ENCODE measurements at regions not wholly inside any gene's neighbourhood (a gene's known extent, or its start where the extent isn't known, plus 50 kb on each side); places are given as distances from the start of the nearest gene placed in this dataset.

DNA sequence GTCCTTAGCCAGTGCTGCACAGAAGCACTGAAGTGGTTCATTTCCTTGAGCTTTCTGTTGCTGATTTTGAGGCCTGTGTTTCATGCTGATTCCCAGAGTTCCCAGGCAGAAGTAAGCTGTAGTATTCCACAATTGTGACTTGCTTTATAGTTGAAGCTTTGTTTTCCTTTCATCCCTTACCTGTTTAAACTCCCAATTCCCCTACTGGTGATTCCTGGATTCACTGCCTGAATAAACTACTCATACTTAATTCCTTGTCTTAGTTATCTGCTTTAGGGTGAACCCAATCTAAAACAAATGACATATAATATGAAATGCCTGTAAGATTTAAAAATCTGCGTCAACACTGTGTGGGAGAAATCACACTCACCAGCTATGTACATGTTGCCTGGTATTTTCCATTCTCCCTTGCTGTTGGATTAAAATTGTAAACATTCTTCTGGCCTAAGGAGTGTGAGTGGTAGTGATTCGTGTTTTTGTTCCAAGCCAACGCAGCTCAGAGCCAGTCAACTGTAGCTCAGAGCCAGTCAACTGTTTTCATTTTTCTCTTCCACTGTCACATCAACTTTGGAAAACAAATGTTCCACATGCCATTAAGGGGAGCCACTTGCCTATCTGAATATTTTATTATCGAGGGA, 879.4 kb downstream of the MRPL39 start:
- WGBS (ENCODE audit: insufficient coverage, low lambda C conversion rate) = 50% methylated on average over 2 of the region's 4 CpGs
- Histone ChIP-seq H3K36me3 (ENCODE audit: control insufficient read depth, insufficient read depth, low read length) (no peaks in the 10 kb centered on the region), H3K9me3 (ENCODE audit: control insufficient read depth, low read depth, low read length) (no peaks in the 10 kb centered on the region), H3K4me3 (ENCODE audit: low read length) (no peak overlapping the region), H3K27ac (ENCODE audit: low read length) (no peak overlapping the region), H3K27me3 (ENCODE audit: control insufficient read depth, insufficient read depth, low read length) (no peaks in the 10 kb centered on the region), H3K4me1 (ENCODE audit: control insufficient read depth, insufficient read depth, low read length) (no peaks in the 10 kb centered on the region)
- DNase-seq = no peak

DNA sequence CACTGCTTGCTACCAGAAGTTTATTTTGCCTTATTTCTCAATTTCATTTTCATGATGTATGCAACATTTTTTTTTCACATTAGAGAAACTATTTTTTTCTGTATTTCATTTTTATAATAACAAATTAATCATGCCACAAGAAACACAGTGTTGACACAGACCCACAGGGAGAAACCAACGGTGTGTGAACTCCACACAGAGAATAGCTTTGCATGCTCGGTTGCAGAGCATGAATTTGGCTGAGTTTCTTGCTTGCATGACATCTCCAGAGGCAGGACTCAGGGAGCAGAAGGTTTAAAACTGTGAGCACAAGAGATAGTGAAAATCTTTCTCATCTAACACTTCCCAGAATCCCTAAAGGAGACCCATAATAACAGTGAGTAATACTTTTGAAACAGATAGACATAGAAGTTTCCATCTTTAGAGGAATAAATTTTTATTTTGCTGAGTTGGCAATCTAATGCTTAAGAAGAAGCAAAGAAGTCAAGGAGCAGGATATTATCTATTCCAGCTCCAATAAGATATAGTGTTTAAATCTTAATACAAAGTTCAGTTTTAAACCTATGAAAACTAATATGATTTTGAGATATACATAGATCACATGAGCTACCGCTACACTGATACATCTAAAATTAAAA, 890.9 kb downstream of the MRPL39 start:
- Histone ChIP-seq H3K4me1 (ENCODE audit: control insufficient read depth, insufficient read depth, low read length) (no peaks in the 10 kb centered on the region), H3K27me3 (ENCODE audit: control insufficient read depth, insufficient read depth, low read length) (no peaks in the 10 kb centered on the region), H3K36me3 (ENCODE audit: control insufficient read depth, insufficient read depth, low read length) (no peaks in the 10 kb centered on the region), H3K4me3 (ENCODE audit: low read length) (no peak overlapping the region), H3K27ac (ENCODE audit: low read length) (no peak overlapping the region), H3K9me3 (ENCODE audit: control insufficient read depth, low read depth, low read length) (no peaks in the 10 kb centered on the region)
- 91% methylated on average over 1 of the region's 3 CpGs for WGBS (ENCODE audit: insufficient coverage, low lambda C conversion rate)
- no peak for DNase-seq

DNA sequence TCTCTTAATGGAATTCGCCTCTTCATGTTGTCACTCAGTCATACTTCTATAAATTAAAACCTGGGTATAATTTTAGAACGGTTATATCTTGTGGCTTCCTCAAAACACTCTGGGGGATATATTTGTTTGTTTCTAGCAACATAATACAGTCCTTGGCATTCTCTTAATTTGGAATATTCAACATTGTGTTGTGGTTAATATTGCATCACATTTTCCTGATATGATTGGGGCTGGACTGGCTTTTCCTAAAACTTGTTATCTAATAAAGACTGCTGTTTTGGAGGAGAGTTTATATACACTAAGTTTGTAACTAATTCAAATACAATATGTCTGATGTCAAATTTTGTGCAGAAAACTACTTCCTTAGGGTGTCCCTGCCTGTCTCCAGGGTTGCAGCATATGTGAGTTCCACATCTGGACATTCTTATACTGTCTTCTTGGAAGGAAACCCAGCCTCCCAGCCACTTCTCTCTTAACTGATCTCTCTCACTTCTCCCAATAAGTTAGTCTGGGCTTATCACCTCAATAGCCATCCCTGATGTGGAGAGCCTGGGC, 892.6 kb downstream of the MRPL39 start:
- no peak for DNase-seq
- Histone ChIP-seq H3K36me3 (ENCODE audit: control insufficient read depth, insufficient read depth, low read length) (no peaks in the 10 kb centered on the region), H3K27ac (ENCODE audit: low read length) (no peak overlapping the region), H3K27me3 (ENCODE audit: control insufficient read depth, insufficient read depth, low read length) (no peaks in the 10 kb centered on the region), H3K9me3 (ENCODE audit: control insufficient read depth, low read depth, low read length) (no peaks in the 10 kb centered on the region), H3K4me1 (ENCODE audit: control insufficient read depth, insufficient read depth, low read length) (no peaks in the 10 kb centered on the region), H3K4me3 (ENCODE audit: low read length) (no peak overlapping the region)
- WGBS (ENCODE audit: insufficient coverage, low lambda C conversion rate) = 60% methylated on average over 1 of the region's 2 CpGs

DNA sequence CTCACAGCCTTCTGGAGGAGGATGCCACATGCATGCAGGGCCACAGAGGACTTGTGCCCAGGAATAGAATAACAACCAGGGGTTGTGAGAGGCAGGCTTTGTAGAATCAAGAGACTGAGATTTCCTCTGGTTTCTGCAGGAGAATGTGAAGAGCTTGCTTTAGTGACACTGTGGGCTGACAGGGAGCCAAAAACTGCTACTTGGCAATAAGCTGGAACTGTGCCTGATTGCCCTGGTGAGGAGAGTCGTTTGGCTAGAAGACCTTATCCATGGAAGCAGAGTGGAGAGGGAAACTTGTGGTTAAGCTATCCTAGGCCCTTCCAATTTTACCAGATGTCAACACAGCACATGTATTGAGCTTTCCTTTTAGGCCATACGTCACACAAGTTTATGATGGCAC, 902.1 kb downstream of the MRPL39 start:
- Histone ChIP-seq H3K27me3 (ENCODE audit: control insufficient read depth, insufficient read depth, low read length) (no peaks in the 10 kb centered on the region), H3K4me3 (ENCODE audit: low read length) (no peak overlapping the region), H3K4me1 (ENCODE audit: control insufficient read depth, insufficient read depth, low read length) (no peaks in the 10 kb centered on the region), H3K27ac (ENCODE audit: low read length) (no peak overlapping the region), H3K36me3 (ENCODE audit: control insufficient read depth, insufficient read depth, low read length) (no peaks in the 10 kb centered on the region), H3K9me3 (ENCODE audit: control insufficient read depth, low read depth, low read length) (no peaks in the 10 kb centered on the region)
- WGBS (ENCODE audit: insufficient coverage, low lambda C conversion rate) = 80% methylated on average over 1 of the region's 2 CpGs
- DNase-seq = no peak

DNA sequence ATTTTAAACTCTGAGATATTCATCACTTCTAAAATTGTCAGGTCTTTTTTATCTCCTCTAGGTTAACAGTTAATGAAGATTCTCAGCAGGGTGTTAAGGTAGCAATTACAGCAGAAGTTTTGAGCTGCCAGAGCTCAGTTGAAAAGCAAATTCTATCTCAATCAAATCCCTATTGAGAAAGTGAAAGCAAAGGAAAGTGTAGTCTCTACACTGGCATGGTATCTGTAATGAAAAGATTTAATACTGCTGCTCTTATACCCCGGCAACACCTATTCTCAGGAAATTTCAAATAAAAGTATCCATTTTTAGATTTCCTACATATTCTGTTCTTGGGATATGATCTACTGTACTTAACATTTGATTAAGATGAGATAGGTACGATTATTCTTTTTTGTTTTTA, 913.5 kb downstream of the MRPL39 start:
- WGBS (ENCODE audit: insufficient coverage, low lambda C conversion rate) = 100% methylated on average over 2 of the region's 2 CpGs

DNA sequence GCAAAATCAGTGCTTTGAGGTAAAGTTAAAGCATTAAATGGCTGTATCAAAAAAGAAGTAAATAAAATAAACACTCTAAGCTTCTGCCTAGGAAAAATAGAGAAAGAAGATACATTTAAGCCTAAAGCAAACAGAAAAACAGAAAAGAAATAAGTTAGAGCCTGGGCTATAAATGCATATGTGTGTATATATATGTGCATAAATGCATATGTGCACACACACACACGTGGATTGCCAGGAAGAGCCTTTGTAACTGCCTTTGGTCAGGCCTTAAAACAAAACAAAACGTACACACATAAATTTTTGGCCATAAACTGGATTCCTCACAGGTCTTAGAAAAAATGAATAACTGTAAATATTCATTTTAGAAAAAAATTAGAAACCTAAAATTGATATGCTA, 925.8 kb downstream of the MRPL39 start:
- H3K4me3 ChIP-seq (ENCODE audit: low read length) = no peak overlapping the region
- H3K9me3 ChIP-seq (ENCODE audit: control insufficient read depth, low read depth, low read length) = no peaks in the 10 kb centered on the region
- no peak overlapping the region for H3K27ac ChIP-seq (ENCODE audit: low read length)
- no peaks in the 10 kb centered on the region for H3K36me3 ChIP-seq (ENCODE audit: control insufficient read depth, insufficient read depth, low read length)
- no peaks in the 10 kb centered on the region for H3K27me3 ChIP-seq (ENCODE audit: control insufficient read depth, insufficient read depth, low read length)
- 67% methylated on average over 1 of the region's 2 CpGs for WGBS (ENCODE audit: insufficient coverage, low lambda C conversion rate)
- H3K4me1 ChIP-seq (ENCODE audit: control insufficient read depth, insufficient read depth, low read length) = no peaks in the 10 kb centered on the region
- DNase-seq = no peak

More for the DNA sequence above, 913.5 kb downstream of the MRPL39 start:
- no peaks in the 10 kb centered on the region for H3K27me3 ChIP-seq (ENCODE audit: control insufficient read depth, insufficient read depth, low read length)
- no peak overlapping the region for H3K27ac ChIP-seq (ENCODE audit: low read length)
- DNase-seq = no peak
- H3K4me1 ChIP-seq (ENCODE audit: control insufficient read depth, insufficient read depth, low read length) = no peaks in the 10 kb centered on the region
- no peaks in the 10 kb centered on the region for H3K9me3 ChIP-seq (ENCODE audit: control insufficient read depth, low read depth, low read length)
- no peaks in the 10 kb centered on the region for H3K36me3 ChIP-seq (ENCODE audit: control insufficient read depth, insufficient read depth, low read length)
- no peak overlapping the region for H3K4me3 ChIP-seq (ENCODE audit: low read length)

DNA sequence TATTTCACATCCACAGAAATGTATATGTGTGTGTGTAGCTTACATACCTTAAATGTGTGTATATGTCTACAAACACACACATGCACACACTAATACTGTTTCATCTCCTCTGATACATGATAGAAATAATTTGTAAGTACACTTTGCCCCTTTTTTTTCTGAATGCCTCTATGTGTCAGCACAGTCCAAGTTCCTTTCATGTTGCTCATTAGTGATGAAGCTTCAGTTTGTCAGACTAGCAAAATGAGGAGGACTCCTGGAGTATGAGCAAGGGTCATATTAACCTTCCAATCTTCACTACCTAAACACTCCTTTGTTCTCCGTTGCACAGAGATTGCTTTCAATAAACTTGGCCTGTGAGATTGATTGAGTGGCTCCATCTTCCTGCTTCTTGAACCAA, 935.4 kb downstream of the MRPL39 start:
- no peak overlapping the region for H3K27ac ChIP-seq (ENCODE audit: low read length)
- H3K4me3 ChIP-seq (ENCODE audit: low read length) = no peak overlapping the region
- no peaks in the 10 kb centered on the region for H3K4me1 ChIP-seq (ENCODE audit: control insufficient read depth, insufficient read depth, low read length)
- DNase-seq = no peak
- H3K9me3 ChIP-seq (ENCODE audit: control insufficient read depth, low read depth, low read length) = no peaks in the 10 kb centered on the region
- no peaks in the 10 kb centered on the region for H3K36me3 ChIP-seq (ENCODE audit: control insufficient read depth, insufficient read depth, low read length)
- WGBS (ENCODE audit: insufficient coverage, low lambda C conversion rate) = no CpG with 5 or more reads among the region's 1 CpG
- no peaks in the 10 kb centered on the region for H3K27me3 ChIP-seq (ENCODE audit: control insufficient read depth, insufficient read depth, low read length)

DNA sequence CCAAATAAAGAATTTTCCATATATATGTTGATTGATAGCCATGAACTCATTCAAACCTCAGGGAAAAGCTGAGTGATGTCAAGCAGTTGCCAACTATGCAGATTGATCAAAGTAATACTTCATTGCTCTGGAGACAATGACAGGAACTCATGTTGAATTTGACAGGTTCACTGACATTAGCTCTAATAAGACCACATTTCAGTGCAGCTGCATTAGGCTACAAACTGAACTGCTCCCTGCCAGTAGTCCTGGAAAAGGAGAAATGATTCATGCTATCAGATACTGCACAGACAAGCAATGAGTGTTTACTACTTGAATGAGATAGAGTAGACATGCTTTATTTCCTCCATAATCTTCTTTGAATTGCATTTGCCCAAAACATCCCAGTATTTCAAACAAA, 948.4 kb downstream of the MRPL39 start:
- Histone ChIP-seq H3K9me3 (ENCODE audit: control insufficient read depth, low read depth, low read length) (no peaks in the 10 kb centered on the region), H3K27me3 (ENCODE audit: control insufficient read depth, insufficient read depth, low read length) (no peaks in the 10 kb centered on the region), H3K4me1 (ENCODE audit: control insufficient read depth, insufficient read depth, low read length) (no peaks in the 10 kb centered on the region), H3K27ac (ENCODE audit: low read length) (no peak overlapping the region), H3K36me3 (ENCODE audit: control insufficient read depth, insufficient read depth, low read length) (no peaks in the 10 kb centered on the region), H3K4me3 (ENCODE audit: low read length) (no peak overlapping the region)
- no peak for DNase-seq

DNA sequence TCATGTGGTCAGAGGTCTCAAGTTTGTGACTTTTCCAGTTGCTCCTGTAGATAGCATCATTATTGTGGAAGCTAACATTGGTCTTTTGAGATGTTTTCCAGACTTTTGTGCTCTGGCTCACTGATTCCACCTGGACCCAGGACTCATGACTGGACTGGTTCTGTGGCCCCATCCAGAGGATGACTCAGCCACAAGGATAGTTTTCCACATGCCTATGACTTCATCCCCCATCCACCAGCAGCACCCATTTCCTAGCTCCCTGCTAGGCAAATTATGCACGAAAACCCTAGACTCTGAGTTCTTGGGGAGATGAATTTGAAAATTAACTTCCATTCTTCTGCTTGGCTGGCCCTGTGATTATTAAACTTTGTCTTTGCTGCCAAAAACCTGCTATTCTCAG, 949.3 kb downstream of the MRPL39 start:
- WGBS (ENCODE audit: insufficient coverage, low lambda C conversion rate) = no CpG with 5 or more reads among the region's 1 CpG
- Histone ChIP-seq H3K36me3 (ENCODE audit: control insufficient read depth, insufficient read depth, low read length) (no peaks in the 10 kb centered on the region), H3K4me1 (ENCODE audit: control insufficient read depth, insufficient read depth, low read length) (no peaks in the 10 kb centered on the region), H3K9me3 (ENCODE audit: control insufficient read depth, low read depth, low read length) (no peaks in the 10 kb centered on the region), H3K27me3 (ENCODE audit: control insufficient read depth, insufficient read depth, low read length) (no peaks in the 10 kb centered on the region), H3K4me3 (ENCODE audit: low read length) (no peak overlapping the region), H3K27ac (ENCODE audit: low read length) (no peak overlapping the region)
- DNase-seq = no peak

DNA sequence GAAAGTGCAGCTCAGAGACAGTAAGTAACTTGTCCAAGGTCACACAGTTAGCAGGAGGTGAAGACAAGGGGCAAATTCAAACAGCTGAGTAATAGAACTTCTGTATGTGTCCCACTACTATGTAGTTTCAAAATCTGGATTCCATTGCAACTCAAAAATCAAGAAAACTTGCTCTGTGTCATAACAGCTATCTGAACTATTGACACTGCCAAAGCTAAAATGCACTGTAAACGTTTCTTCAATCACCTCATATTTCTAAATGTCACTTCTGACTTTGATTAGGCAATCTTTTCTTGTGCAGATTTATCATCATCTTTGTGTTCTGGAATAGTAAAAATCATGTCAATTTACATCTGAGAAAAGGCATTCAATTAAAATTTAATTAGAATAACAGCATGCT, 957.6 kb downstream of the MRPL39 start:
- H3K36me3 ChIP-seq (ENCODE audit: control insufficient read depth, insufficient read depth, low read length) = no peaks in the 10 kb centered on the region
- no peaks in the 10 kb centered on the region for H3K9me3 ChIP-seq (ENCODE audit: control insufficient read depth, low read depth, low read length)
- no peak overlapping the region for H3K27ac ChIP-seq (ENCODE audit: low read length)
- H3K4me1 ChIP-seq (ENCODE audit: control insufficient read depth, insufficient read depth, low read length) = no peaks in the 10 kb centered on the region
- no peak overlapping the region for H3K4me3 ChIP-seq (ENCODE audit: low read length)
- no peak for DNase-seq
- no peaks in the 10 kb centered on the region for H3K27me3 ChIP-seq (ENCODE audit: control insufficient read depth, insufficient read depth, low read length)
- 0% methylated on average over 1 of the region's 1 CpG for WGBS (ENCODE audit: insufficient coverage, low lambda C conversion rate)

DNA sequence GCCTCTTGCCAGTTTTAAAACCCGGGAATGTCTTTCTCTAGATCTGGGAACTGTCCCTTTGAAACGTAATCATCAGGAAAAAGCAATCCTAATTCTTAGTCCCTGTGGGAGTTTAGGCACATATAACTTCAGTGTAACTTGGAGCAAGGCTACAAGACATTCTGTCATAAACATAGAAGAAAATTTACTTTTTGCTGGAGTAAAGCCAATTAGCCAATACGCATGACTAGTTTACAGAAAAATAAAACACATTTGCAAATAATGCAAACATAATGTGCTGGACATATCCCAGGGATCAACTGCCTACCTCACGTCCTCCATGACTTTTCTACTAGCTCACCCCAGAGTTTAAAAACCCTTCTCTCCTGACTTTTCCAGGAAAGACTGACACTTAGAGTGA, 970.6 kb downstream of the MRPL39 start:
- DNase-seq = peak in 1 of 2 donors; percentile 4
- Histone ChIP-seq H3K4me3 (ENCODE audit: low read length) (no peak overlapping the region), H3K9me3 (ENCODE audit: control insufficient read depth, low read depth, low read length) (no peaks in the 10 kb centered on the region), H3K36me3 (ENCODE audit: control insufficient read depth, insufficient read depth, low read length) (no peaks in the 10 kb centered on the region), H3K27me3 (ENCODE audit: control insufficient read depth, insufficient read depth, low read length) (no peaks in the 10 kb centered on the region), H3K4me1 (ENCODE audit: control insufficient read depth, insufficient read depth, low read length) (no peaks in the 10 kb centered on the region), H3K27ac (ENCODE audit: low read length) (no peak overlapping the region)
- WGBS (ENCODE audit: insufficient coverage, low lambda C conversion rate) = 60% methylated on average over 1 of the region's 4 CpGs

Measured in large intestine (tissue), 3 donors.